Suppressor macrophage treated with lipopolysaccharide for 1 hour (primary cell): ENCODE measurements at regions not wholly inside any gene's neighbourhood (a gene's known extent, or its start where the extent isn't known, plus 50 kb on each side); places are given as distances from the start of the nearest gene placed in this dataset.
"Not testable (repeated sequence)": the region's sequence is repeated elsewhere in the genome, so short reads cannot be mapped to it uniquely, and the experiment has no call there.

ENCODE experiments used
- DNase-seq, 3 donors: peaks; one replicate each; pipeline ENCODE4 v3.0.0-alpha.2; 2020 to 2022

GRCh38 chr19:28116379-28116778 lies 1096.6 kb downstream of the UQCRFS1 start:
- DNase-seq = not testable (repeated sequence)

DNA sequence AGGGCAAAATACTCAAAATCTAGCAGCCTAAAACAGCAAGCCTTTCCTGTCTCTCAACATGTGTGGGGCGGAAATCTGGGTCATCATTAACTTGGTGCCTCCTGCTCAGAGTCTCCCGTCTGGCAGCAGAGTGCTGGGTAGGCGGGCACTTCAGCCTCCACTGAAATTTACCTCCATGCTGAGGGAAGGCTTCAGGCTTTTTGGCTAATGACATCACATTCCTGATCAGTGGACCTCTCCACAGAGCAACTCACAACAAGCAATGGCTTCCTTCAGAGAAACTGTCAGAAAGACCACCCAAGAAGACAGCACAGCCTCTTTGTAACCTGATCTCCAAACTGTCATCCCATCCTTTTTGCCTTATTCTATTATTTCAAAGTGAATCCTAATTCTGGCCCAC lies 1109.0 kb downstream of the UQCRFS1 start:
- no peak for DNase-seq

- not testable (repeated sequence) for DNase-seq
These were observed 1128.2 kb downstream of the UQCRFS1 start for GRCh38 chr19:28084659-28085157.

DNA sequence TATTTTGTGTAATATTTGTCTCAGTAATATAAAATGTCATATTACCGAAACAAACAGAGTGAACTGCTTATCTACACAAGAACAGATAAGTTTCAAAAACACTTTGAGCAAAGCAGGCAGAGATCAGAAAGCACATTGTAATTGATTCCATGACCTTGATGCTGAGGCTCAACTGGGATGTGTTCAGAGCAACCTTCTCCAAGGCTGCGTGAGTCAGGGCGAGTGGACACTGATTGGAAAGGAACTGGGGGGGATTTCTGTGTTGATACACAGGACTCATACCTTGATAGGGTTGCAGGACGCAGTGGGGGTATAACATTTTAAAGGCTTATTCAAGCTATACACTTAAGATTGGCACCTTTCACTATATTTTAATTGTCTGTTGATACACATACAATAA lies 1136.3 kb downstream of the UQCRFS1 start:
- no peak for DNase-seq

- DNase-seq = no peak
These were observed 1137.7 kb downstream of the UQCRFS1 start for GRCh38 chr19:28075229-28075628.

DNA sequence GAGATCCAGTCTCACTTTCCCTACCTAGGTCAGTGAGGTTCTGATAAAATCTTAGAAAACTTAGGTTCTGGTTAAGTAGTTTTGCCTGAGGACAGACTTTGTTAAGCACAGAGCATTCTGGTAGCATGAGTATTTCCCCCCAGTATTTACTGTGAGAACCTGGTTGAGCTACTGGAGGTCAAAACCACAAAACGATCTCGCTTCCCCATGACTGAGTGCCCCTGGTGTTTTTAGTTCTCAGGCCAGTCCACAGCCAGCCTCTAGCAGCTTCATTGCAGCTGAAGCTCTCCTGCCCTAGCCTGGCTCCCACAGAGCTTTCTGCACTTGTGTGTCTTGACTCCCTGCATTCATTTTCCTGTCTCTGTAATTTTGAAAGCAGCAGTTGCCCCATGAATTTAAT lies 1138.2 kb downstream of the UQCRFS1 start:
- no peak for DNase-seq

GRCh38 chr19:28067882-28068281 lies 1145.1 kb downstream of the UQCRFS1 start:
- DNase-seq = no peak

DNA sequence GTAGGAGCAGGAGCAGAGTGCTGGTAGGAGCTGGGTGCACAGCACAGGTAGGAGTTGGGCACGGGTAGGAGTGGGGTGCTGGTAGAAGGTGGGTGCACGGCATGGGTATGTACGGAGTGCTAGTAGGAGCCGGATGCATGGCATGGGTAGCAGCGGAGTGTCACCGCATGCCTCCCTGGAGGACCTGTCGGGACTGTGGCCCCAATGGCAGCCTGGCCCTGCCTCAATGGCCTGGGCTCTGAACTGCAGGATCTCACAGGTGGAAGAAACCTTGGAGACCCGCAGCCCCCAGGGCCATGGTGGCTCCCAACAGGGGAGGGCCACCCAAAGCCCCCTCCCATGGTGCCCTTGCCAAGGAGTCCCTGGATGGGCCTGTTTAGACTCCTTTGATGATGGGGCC lies 1146.0 kb downstream of the UQCRFS1 start:
- DNase-seq = no peak

- DNase-seq = no peak
These were observed 1146.8 kb downstream of the UQCRFS1 start for GRCh38 chr19:28066161-28066560.

GRCh38 chr19:28065026-28065425 lies 1147.9 kb downstream of the UQCRFS1 start:
- DNase-seq = no peak

GRCh38 chr19:28063702-28064101 lies 1149.2 kb downstream of the UQCRFS1 start:
- no peak for DNase-seq

DNA sequence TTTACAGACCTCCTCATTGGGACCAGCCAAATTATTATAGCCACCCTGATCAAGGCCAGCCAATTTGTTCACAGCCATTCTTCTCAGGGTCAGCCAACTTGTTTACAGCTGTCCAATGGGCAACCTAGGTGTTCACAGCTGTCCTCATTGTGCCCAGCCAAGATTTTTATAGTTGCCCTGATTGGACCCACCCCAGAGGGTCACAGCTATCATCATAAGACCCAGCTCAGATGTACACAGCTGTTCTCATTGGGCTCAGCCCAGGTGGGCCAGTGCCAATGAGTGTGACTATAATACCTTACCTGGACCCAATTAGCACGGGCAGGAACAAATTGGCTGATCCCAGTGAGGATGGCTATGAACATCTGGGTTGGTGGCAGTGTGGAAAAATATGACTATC lies 1151.8 kb downstream of the UQCRFS1 start:
- no peak for DNase-seq

DNA sequence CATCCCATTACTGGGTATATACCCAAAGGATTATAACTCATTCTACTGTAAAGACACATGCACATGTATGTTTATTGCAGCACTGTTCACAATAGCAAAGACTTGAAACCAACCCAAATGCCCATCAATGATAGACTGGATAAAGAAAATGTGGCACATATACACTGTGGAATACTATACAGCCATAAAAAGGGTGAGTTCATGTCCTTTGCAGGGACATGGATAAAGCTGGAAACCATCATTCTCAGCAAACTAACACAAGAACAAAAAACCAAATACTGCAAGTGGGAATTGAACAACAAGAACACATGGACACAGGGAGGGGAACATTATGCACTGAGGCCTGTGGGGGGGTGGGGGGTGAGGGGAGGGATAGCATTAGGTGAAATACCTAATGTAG lies 1155.9 kb downstream of the UQCRFS1 start:
- not testable (repeated sequence) for DNase-seq

GRCh38 chr19:28051047-28051446 lies 1161.9 kb downstream of the UQCRFS1 start:
- no peak for DNase-seq

DNA sequence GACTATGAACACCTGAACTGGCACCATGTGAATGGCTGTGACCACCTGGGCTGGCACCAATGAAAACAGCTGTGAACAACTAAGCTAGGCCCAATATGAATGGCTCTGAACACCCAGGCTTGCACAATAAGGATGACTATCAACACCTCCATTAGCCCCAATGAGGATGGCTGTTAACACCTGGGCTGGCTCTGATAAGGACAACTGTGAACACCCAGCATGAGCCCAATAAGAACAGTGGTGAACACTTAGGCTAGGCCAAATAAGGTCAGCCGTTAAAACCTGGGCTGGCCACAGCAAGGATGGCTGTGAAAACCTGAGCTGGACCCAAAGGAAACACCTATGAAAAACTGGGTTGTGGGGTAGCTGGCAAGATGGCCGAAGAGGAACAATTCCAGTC lies 1163.1 kb downstream of the UQCRFS1 start:
- DNase-seq = no peak

DNA sequence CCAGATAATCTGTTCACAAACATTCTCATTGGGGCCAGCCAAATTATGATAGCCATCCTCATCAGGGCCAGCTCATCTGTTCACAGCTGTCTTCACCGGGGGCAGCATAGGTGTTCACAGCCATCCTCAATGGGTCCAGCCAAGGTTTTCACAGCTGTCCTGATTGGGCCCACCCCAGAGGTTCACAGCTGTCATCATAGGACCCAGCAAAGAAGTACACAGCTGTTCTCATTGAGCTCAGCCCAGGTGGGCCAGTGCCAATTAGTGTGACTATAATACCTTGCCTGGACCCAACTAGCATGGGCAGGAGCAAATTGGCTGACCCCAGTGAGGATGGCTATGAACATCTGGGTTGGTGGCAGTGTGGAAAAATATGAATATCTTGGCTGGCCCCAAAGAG lies 1166.0 kb downstream of the UQCRFS1 start:
- DNase-seq = no peak

DNA sequence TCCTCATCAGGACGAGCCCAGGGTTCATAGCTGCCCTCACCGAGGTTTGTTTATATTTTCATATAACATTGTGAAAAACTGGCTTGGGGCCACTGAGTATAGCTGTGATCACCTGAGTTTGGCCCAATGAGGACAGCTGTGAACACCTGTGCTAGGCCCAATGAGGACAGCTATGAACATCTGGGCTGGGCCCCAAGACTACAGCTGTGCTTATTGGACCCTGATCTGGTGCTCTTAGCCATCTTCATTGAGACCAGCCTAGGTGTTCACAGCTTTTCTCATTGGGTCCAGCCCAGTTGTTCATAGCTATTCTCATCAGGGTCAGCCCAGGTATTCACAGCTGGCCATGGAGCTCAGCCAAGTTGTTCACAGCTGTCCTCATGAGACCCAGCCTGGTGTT lies 1167.3 kb downstream of the UQCRFS1 start:
- DNase-seq = no peak

DNA sequence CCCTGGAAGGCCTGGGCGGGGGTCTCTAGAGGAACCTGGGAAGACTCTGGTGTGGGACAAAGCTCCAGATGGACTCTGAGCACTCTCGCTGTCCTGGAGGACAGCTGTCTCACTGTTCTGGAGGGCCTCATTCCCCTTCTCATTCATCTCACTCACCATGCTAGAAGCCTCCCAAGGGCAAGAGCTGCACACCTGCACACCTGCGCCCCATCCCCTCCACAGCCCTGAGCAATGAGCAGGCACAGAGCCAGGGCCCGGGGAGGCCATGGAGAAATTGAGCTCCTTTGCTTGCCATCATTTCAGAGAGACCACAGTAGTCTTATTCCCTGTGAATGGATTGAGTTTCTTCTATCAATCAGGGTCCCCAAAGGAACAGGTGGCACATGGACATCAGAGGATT lies 1168.5 kb downstream of the UQCRFS1 start:
- DNase-seq = no peak

- DNase-seq = no peak
These were observed 1170.4 kb downstream of the UQCRFS1 start for GRCh38 chr19:28042516-28042915.

DNA sequence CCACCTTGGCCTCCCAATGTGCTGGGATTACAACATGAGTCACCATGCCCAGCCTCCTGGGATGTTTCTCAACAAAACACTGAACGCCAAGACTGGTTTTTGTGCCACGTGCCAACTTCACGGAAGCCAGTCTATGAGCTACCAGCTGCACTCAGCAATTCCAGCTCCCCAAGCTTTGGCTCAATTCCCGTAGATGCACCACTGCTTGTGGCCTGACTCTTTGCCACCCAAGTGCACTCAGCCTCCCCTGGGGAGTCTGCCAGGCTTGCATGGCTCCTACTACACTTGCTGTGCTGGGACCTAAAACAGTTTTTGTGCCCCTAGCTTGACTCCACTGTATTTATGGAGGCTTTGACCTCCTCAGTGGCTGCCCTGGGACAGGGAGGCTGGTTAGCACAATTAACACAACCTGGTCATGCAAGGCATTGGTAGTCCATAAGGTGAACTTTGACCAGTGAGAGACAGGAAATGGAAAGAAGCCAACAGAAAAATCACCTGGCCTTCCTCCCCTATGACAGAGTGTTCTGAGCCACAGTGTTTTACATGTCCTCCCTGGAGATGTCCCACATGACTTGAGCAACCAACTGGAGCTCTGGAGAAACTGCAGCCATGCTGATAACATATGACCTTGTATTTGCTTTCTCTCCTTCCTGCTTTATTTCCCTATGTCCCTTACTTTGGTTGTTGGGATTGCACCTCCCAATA lies 1173.1 kb downstream of the UQCRFS1 start:
- DNase-seq = no peak

- DNase-seq = no peak
These were observed 1175.8 kb downstream of the UQCRFS1 start for GRCh38 chr19:28037186-28037585.

- no peak for DNase-seq
These were observed 1176.5 kb downstream of the UQCRFS1 start for GRCh38 chr19:28036486-28036885.

DNA sequence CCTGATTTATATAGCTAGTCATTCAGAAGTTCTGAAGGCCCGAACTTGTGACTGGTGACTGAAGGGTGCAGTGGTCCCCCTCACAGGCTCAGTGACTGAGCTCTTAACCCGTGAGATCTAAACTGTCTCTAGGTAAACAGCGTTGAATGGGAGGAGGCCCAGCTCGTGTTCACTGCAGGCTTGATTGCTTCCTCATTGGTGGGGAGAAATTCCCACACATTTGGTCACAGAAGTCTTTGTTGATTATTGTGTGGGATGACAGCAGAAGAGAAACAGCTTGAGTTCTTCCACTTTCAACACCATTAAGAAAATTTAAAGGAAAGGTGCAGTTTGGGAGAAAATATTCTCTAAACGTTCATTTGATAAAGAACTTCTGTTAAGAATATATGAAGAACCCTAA lies 1178.0 kb downstream of the UQCRFS1 start:
- no peak for DNase-seq

- no peak for DNase-seq
These were observed 1184.0 kb downstream of the UQCRFS1 start for GRCh38 chr19:28028881-28029444.

DNA sequence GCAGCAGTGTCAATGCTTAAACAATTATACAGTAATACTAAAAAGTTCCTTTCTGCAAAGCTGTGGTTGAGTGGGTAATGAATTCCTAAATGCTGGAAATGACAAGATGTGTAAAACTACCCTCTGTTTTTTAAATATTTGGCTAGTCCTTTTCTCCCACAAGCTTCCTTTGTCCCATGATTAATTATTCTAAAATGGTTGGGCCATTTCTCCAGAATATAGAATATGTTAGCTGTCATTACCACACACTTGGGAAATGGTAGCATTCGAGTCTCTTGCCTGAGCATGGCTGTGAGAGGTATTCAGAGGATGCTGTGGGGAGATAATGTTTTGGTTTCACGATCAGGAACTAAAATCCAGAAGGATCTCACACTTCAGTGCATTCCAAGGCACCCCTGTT lies 1185.8 kb downstream of the UQCRFS1 start:
- no peak for DNase-seq
